Keratinocyte (primary cell): ENCODE measurements at regions not wholly inside any gene's neighbourhood (a gene's known extent, or its start where the extent isn't known, plus 50 kb on each side); places are given as distances from the start of the nearest gene placed in this dataset.

Experiments used
- CTCF ChIP-seq, 3 experiments: IDR thresholded peaks in 1 of 3; conservative IDR thresholded peaks in 1 of 3; optimal IDR thresholded peaks in 1 of 3; 2 replicates in 2 of 3; 3 replicates in 1 of 3; pipeline versions ENCODE3 to v1.5.1; 2011; ENCODE audit warnings: low read length in 3 of 3, mild to moderate bottlenecking in 3 of 3, moderate library complexity in 2 of 3, control low read depth in 1 of 3, inconsistent platforms in 1 of 3; ENCODE audit not compliant: insufficient read depth in 2 of 3; ENCODE audit errors: extremely low read depth in 1 of 3
- EZH2 ChIP-seq: IDR thresholded peaks from one replicate; pipeline ENCODE4 v1.6.1; 2012; ENCODE audit warnings: inconsistent platforms, mild to moderate bottlenecking, low read length, moderate library complexity

GRCh38 chr7:12788591-12788990, 101.2 kb downstream of the ARL4A start:
- no peak for TF ChIP-seq CTCF (optimal IDR thresholded peaks at IDR 0.05 in 1 of 3, IDR thresholded peaks at IDR 0.05 in 1 of 3, conservative IDR thresholded peaks at IDR 0.05 in 1 of 3; ENCODE audit: extremely low read depth in 1 of 3, insufficient read depth in 2 of 3, low read length in 3 of 3)
- no peak for TF ChIP-seq EZH2
